MM.1S (cell line): ENCODE measurements at regions not wholly inside any gene's neighbourhood (a gene's known extent, or its start where the extent isn't known, plus 50 kb on each side); places are given as distances from the start of the nearest gene placed in this dataset.

Source experiments
- DNase-seq: peaks from one replicate; pipeline ENCODE4 v3.0.0-alpha.2; 2015
- H2AFZ ChIP-seq: fragments of 300-600 bp; sonication (generic); 2 replicates; pipeline ENCODE4 v1.6.0; 2016; ENCODE audit warnings: antibody characterized with exemption, low read length
- H3F3A ChIP-seq: fragments of 300-600 bp; sonication (generic); 2 replicates; pipeline ENCODE4 v1.6.1; 2016; ENCODE audit warnings: mild to moderate bottlenecking, antibody characterized with exemption, low read length, moderate library complexity, mixed read lengths; ENCODE audit not compliant: insufficient read depth
- H3K27ac ChIP-seq: fragments of 300-600 bp; sonication (generic); 2 replicates; pipeline ENCODE4 v1.5.1; 2016; ENCODE audit warnings: mild to moderate bottlenecking, low read length
- H3K27me3 ChIP-seq: fragments of 300-600 bp; sonication (generic); replicated peaks from 2 replicates; pipeline ENCODE4 v1.6.0; 2016; ENCODE audit warnings: low read length; ENCODE audit not compliant: insufficient read depth
- H3K36me3 ChIP-seq: fragments of 300-600 bp; sonication (generic); replicated peaks from 2 replicates; pipeline ENCODE4 v1.6.1; 2016; ENCODE audit warnings: mild to moderate bottlenecking, low read length, mixed read lengths; ENCODE audit not compliant: insufficient read depth
- H3K4me1 ChIP-seq: fragments of 300-600 bp; sonication (generic); 2 replicates; pipeline ENCODE4 v1.6.1; 2016; ENCODE audit warnings: low read length, mixed read lengths
- H3K4me2 ChIP-seq: fragments of 300-600 bp; sonication (generic); 2 replicates; pipeline ENCODE4 v1.6.0; 2016; ENCODE audit warnings: low read depth, low read length
- H3K4me3 ChIP-seq: fragments of 300-600 bp; sonication (generic); 2 replicates; pipeline ENCODE4 v1.5.1; 2016; ENCODE audit warnings: low read length, mixed read lengths
- H3K79me2 ChIP-seq: fragments of 300-600 bp; sonication (generic); 2 replicates; pipeline ENCODE4 v1.6.1; 2016; ENCODE audit warnings: mixed run types, low read length, mixed read lengths
- H3K9ac ChIP-seq: fragments of 300-600 bp; sonication (generic); 2 replicates; pipeline ENCODE4 v1.6.1; 2016; ENCODE audit warnings: low read length, mixed read lengths
- H3K9me2 ChIP-seq: fragments of 300-600 bp; sonication (generic); replicated peaks from 2 replicates; pipeline ENCODE4 v1.6.1; 2016; ENCODE audit warnings: mild to moderate bottlenecking, low read length, mixed read lengths; ENCODE audit not compliant: insufficient read depth
- H3K9me3 ChIP-seq: fragments of 300-600 bp; sonication (generic); replicated peaks from 2 replicates; pipeline ENCODE4 v1.6.1; 2016; ENCODE audit warnings: mild to moderate bottlenecking, low read length, mixed read lengths; ENCODE audit not compliant: insufficient read depth
- H4K20me1 ChIP-seq: fragments of 300-600 bp; sonication (generic); 2 replicates; pipeline ENCODE4 v1.6.1; 2016; ENCODE audit warnings: mild to moderate bottlenecking, low read length, moderate library complexity, mixed read lengths; ENCODE audit not compliant: insufficient read depth
- EZH2 ChIP-seq: fragments of 300-600 bp; sonication (generic); optimal IDR thresholded peaks from 2 replicates; pipeline ENCODE3; 2017; ENCODE audit warnings: low read depth, mild to moderate bottlenecking, antibody characterized with exemption, low read length, mixed read lengths
- EZH2phosphoT487 ChIP-seq: fragments of 300-600 bp; sonication (generic); IDR thresholded peaks from 2 replicates; pipeline ENCODE4 v1.6.1; 2018; ENCODE audit warnings: antibody characterized with exemption, low read length
- TF ChIP-seq, protein P1 (sequence below): fragments of 300-600 bp; sonication (generic); IDR thresholded peaks from 2 replicates; pipeline ENCODE4 v1.5.1; 2016; ENCODE audit warnings: antibody characterized with exemption, low read length, mixed read lengths

- Histone ChIP-seq H3F3A (no peaks in the 10 kb centered on the region), H3K27me3 (no peaks in the 10 kb centered on the region), H2AFZ (no peak overlapping the region), H3K4me3 (no peak overlapping the region), H3K4me1 (no peaks in the 10 kb centered on the region), H3K4me2 (no peak overlapping the region), H3K36me3 (no peaks in the 10 kb centered on the region), H4K20me1 (no peaks in the 10 kb centered on the region), H3K9me2 (no peaks in the 10 kb centered on the region), H3K79me2 (no peaks in the 10 kb centered on the region), H3K27ac (no peak overlapping the region), H3K9me3 (no peaks in the 10 kb centered on the region), H3K9ac (no peak overlapping the region)
- TF ChIP-seq EZH2 (no peak), EZH2phosphoT487 (no peak)
- TF ChIP-seq, protein P1, sequence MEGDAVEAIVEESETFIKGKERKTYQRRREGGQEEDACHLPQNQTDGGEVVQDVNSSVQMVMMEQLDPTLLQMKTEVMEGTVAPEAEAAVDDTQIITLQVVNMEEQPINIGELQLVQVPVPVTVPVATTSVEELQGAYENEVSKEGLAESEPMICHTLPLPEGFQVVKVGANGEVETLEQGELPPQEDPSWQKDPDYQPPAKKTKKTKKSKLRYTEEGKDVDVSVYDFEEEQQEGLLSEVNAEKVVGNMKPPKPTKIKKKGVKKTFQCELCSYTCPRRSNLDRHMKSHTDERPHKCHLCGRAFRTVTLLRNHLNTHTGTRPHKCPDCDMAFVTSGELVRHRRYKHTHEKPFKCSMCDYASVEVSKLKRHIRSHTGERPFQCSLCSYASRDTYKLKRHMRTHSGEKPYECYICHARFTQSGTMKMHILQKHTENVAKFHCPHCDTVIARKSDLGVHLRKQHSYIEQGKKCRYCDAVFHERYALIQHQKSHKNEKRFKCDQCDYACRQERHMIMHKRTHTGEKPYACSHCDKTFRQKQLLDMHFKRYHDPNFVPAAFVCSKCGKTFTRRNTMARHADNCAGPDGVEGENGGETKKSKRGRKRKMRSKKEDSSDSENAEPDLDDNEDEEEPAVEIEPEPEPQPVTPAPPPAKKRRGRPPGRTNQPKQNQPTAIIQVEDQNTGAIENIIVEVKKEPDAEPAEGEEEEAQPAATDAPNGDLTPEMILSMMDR, result no peak
- no peak for DNase-seq
Observed at GRCh38 chr1:58395355-58395754, 151.2 kb downstream of the OMA1 start.

GRCh38 chr1:58392083-58392482, 154.4 kb downstream of the OMA1 start:
- H3K4me1 ChIP-seq, result no peaks in the 10 kb centered on the region
- no peaks in the 10 kb centered on the region for H3K36me3 ChIP-seq
- H3K4me2 ChIP-seq, result no peak overlapping the region
- DNase-seq, result no peak
- H3F3A ChIP-seq, result no peaks in the 10 kb centered on the region
- H4K20me1 ChIP-seq, result no peaks in the 10 kb centered on the region
- H3K9me3 ChIP-seq, result no peaks in the 10 kb centered on the region
- TF ChIP-seq EZH2phosphoT487, result no peak
- TF ChIP-seq EZH2, result no peak
- TF ChIP-seq, protein P1, result no peak
- H3K79me2 ChIP-seq, result no peaks in the 10 kb centered on the region
- H3K9me2 ChIP-seq, result no peaks in the 10 kb centered on the region
- no peak overlapping the region for H3K27ac ChIP-seq
- H3K27me3 ChIP-seq, result no peaks in the 10 kb centered on the region
- no peak overlapping the region for H2AFZ ChIP-seq
- H3K4me3 ChIP-seq, result no peak overlapping the region
- no peak overlapping the region for H3K9ac ChIP-seq

GRCh38 chr1:58391514-58391913, 155.0 kb downstream of the OMA1 start:
- no peak overlapping the region for H2AFZ ChIP-seq
- no peak overlapping the region for H3K4me2 ChIP-seq
- H3K9ac ChIP-seq, result no peak overlapping the region

More at GRCh38 chr1:58391514-58391913, 155.0 kb downstream of the OMA1 start:
- H3K27me3 ChIP-seq, result no peaks in the 10 kb centered on the region
- H3F3A ChIP-seq, result no peaks in the 10 kb centered on the region
- TF ChIP-seq EZH2phosphoT487, result no peak
- no peak for TF ChIP-seq EZH2
- TF ChIP-seq, protein P1, result no peak
- H3K4me1 ChIP-seq, result no peaks in the 10 kb centered on the region
- no peaks in the 10 kb centered on the region for H3K79me2 ChIP-seq
- H3K9me2 ChIP-seq, result no peaks in the 10 kb centered on the region
- no peak overlapping the region for H3K4me3 ChIP-seq
- H3K9me3 ChIP-seq, result no peaks in the 10 kb centered on the region
- H3K27ac ChIP-seq, result no peak overlapping the region
- no peaks in the 10 kb centered on the region for H4K20me1 ChIP-seq
- DNase-seq, result no peak
- no peaks in the 10 kb centered on the region for H3K36me3 ChIP-seq
